KMS-11 (cell line): ENCODE measurements at regions not wholly inside any gene's neighbourhood (a gene's known extent, or its start where the extent isn't known, plus 50 kb on each side); places are given as distances from the start of the nearest gene placed in this dataset.

ENCODE experiments used
- H2AFZ ChIP-seq: fragments of 200-600 bp; sonication (generic); 2 replicates; pipeline ENCODE4 v1.6.1; 2016; ENCODE audit warnings: antibody characterized with exemption, mixed run types, low read depth
- H3K27ac ChIP-seq: fragments of 200-600 bp; sonication (generic); 2 replicates; pipeline ENCODE4 v1.6.1; 2016; ENCODE audit warnings: mild to moderate bottlenecking, mixed run types
- H3K27me3 ChIP-seq: fragments of 200-600 bp; sonication (generic); 2 replicates; pipeline ENCODE4 v1.6.1; 2017; ENCODE audit warnings: mild to moderate bottlenecking, low read depth, mixed run types, moderate library complexity; ENCODE audit not compliant: insufficient read depth
- H3K36me3 ChIP-seq: fragments of 200-600 bp; sonication (generic); 2 replicates; pipeline ENCODE4 v1.6.1; 2017; ENCODE audit warnings: mild to moderate bottlenecking, mixed run types; ENCODE audit not compliant: insufficient read depth
- H3K4me1 ChIP-seq: fragments of 200-600 bp; sonication (generic); 2 replicates; pipeline ENCODE4 v1.6.1; 2016; ENCODE audit warnings: mild to moderate bottlenecking, low read depth, mixed run types; ENCODE audit not compliant: poor library complexity, severe bottlenecking
- H3K4me2 ChIP-seq: fragments of 200-600 bp; sonication (generic); 2 replicates; pipeline ENCODE4 v1.7.0; 2016; ENCODE audit warnings: mild to moderate bottlenecking, mixed run types
- H3K4me3 ChIP-seq: fragments of 200-600 bp; sonication (generic); IDR thresholded peaks from 2 replicates; pipeline ENCODE4 v1.6.1; 2017; ENCODE audit warnings: low read depth, low read length, mixed read lengths; ENCODE audit not compliant: insufficient read depth
- H3K79me2 ChIP-seq: fragments of 200-600 bp; sonication (generic); 2 replicates; pipeline ENCODE4 v1.6.1; 2016; ENCODE audit warnings: low read depth, mixed run types; ENCODE audit not compliant: insufficient read depth
- H3K9ac ChIP-seq: fragments of 200-600 bp; sonication (generic); 2 replicates; pipeline ENCODE4 v1.6.1; 2016; ENCODE audit warnings: mild to moderate bottlenecking, mixed run types
- H4K20me1 ChIP-seq: fragments of 200-600 bp; sonication (generic); 2 replicates; pipeline ENCODE4 v1.6.1; 2016; ENCODE audit warnings: mild to moderate bottlenecking, mixed run types; ENCODE audit not compliant: insufficient read depth
- CTCF ChIP-seq: fragments of 200-600 bp; sonication (generic); conservative IDR thresholded peaks from 2 replicates; pipeline ENCODE4 v1.6.1; 2017; ENCODE audit warnings: low read depth, mild to moderate bottlenecking, antibody characterized with exemption, low read length, moderate library complexity, mixed read lengths

DNA sequence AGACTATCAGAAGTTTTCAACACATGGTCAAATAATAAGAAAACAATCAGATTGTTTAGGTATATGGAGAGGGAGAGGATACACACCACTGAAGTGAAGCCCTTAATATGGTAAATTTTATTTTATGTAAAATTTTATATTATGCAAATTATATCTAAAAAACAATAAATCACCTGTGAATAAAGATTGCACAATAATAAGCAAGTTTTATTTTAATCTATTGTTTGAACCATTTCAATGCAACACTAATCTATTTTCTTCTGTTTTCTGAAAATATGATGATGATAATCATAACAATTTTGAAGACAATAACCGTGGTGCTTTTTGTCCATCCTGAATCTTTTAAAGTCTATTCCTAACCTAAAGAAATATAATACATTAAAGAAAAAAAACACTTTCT, 1473.5 kb upstream of the TENM4 start:
- Histone ChIP-seq H3K4me2 (no peak overlapping the region), H3K4me3 (no peak overlapping the region), H3K27me3 (no peaks in the 10 kb centered on the region), H2AFZ (no peak overlapping the region), H3K36me3 (no peaks in the 10 kb centered on the region), H3K79me2 (no peaks in the 10 kb centered on the region), H3K4me1 (no peaks in the 10 kb centered on the region), H4K20me1 (no peaks in the 10 kb centered on the region), H3K9ac (no peak overlapping the region), H3K27ac (no peak overlapping the region)
- TF ChIP-seq CTCF: no peak

DNA sequence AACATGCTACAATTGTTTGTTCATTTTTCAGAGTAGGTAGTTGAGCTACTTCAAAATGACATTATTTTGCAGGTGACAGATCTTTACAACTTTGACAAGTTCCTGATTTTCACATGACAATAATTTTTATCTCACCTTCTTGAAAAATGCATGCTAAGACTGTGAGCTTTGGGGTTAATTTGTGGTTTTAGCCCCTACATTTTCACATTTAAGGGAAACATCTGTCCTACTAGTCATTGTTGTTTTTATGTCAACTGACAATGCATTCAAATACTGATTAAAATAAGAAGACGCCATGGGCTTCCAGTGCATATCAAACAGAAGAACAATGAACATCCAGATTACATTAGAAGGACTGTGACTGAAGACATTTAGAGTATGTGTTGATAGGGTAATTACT, 1470.8 kb upstream of the TENM4 start:
- Histone ChIP-seq H3K4me3 (no peak overlapping the region), H3K9ac (no peak overlapping the region), H3K27me3 (no peaks in the 10 kb centered on the region), H3K79me2 (no peaks in the 10 kb centered on the region), H3K4me2 (no peak overlapping the region), H3K4me1 (no peaks in the 10 kb centered on the region), H3K36me3 (no peaks in the 10 kb centered on the region), H2AFZ (no peak overlapping the region), H4K20me1 (no peaks in the 10 kb centered on the region), H3K27ac (no peak overlapping the region)
- no peak for TF ChIP-seq CTCF

DNA sequence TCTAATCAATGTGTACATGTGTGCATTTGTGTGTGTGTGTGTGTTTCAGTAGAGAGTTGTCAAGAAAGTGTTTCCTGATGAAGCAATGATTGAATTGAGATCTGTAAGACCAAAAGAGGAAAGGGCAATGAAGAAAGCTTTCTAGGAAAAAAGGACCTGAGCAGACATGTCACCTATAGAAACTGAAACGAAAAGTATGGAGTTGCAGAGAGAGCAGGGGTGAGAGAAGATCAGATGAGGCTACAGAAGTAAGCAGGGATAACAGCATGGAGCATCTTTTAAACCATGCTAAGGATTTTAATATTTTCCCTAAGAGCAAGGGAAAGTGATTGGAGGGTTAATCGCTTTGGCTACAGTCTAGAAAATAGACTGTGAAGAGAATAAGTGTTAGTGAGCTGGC, 1459.4 kb upstream of the TENM4 start:
- H3K4me2 ChIP-seq: peak overlapping the region; percentile 27
- no peaks in the 10 kb centered on the region for H3K27me3 ChIP-seq
- no peak for TF ChIP-seq CTCF
- no peak overlapping the region for H3K27ac ChIP-seq
- H3K4me3 ChIP-seq: no peak overlapping the region
- no peak overlapping the region for H3K9ac ChIP-seq
- H3K79me2 ChIP-seq: no peaks in the 10 kb centered on the region
- H2AFZ ChIP-seq: peak overlapping the region; percentile 57
- no peaks in the 10 kb centered on the region for H4K20me1 ChIP-seq
- no peaks in the 10 kb centered on the region for H3K4me1 ChIP-seq
- H3K36me3 ChIP-seq: no peaks in the 10 kb centered on the region

- Histone ChIP-seq H3K9ac (no peak overlapping the region), H3K36me3 (no peaks in the 10 kb centered on the region), H3K79me2 (no peaks in the 10 kb centered on the region), H3K27me3 (no peaks in the 10 kb centered on the region), H2AFZ (no peak overlapping the region), H3K4me2 (no peak overlapping the region), H4K20me1 (no peaks in the 10 kb centered on the region), H3K4me1 (no peaks in the 10 kb centered on the region), H3K27ac (no peak overlapping the region), H3K4me3 (no peak overlapping the region)
- no peak for TF ChIP-seq CTCF
These were observed 1458.6 kb upstream of the TENM4 start for GRCh38 chr11:80899381-80899780.

DNA sequence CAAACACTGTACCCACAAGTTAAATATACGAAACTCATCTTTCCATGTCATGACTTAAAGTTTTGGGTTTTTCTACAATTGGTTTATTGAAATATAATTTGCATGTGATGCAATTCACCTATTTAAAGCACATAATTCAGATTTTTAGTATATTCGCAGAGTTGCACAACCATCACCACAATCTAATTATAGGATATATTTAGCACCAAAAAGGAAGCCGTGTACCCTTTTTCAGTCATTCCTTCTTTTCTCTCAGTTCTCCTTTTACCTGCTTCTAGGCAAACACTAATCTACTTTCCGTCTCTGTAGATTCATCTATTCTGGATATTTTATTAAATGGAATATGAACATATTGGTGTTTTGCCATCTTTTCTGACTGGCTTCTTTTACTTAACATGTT, 1458.1 kb upstream of the TENM4 start:
- Histone ChIP-seq H3K27me3 (no peaks in the 10 kb centered on the region), H3K36me3 (no peaks in the 10 kb centered on the region), H4K20me1 (no peaks in the 10 kb centered on the region), H3K9ac (no peak overlapping the region), H3K4me2 (no peak overlapping the region), H3K27ac (no peak overlapping the region), H3K79me2 (no peaks in the 10 kb centered on the region), H3K4me3 (no peak overlapping the region), H2AFZ (no peak overlapping the region), H3K4me1 (no peaks in the 10 kb centered on the region)
- no peak for TF ChIP-seq CTCF
